Stomach smooth muscle (tissue), 2 donors: ENCODE measurements at regions not wholly inside any gene's neighbourhood (a gene's known extent, or its start where the extent isn't known, plus 50 kb on each side); places are given as distances from the start of the nearest gene placed in this dataset.

ENCODE experiments used
- H3K27ac ChIP-seq: one replicate; pipeline ENCODE4 v1.7.0; 2013; ENCODE audit warnings: mild to moderate bottlenecking, low read length, inconsistent platforms
- H3K27me3 ChIP-seq, 2 donors: one replicate each; pipeline ENCODE4 v1.7.0; 2013; ENCODE audit warnings: low read length in 2 of 2; ENCODE audit not compliant: insufficient read depth in 2 of 2, control insufficient read depth in 1 of 2
- H3K36me3 ChIP-seq, 2 donors: one replicate each; pipeline ENCODE4 v1.7.0; 2013; ENCODE audit warnings: low read length in 2 of 2; ENCODE audit not compliant: control insufficient read depth in 2 of 2, insufficient read depth in 2 of 2
- H3K4me1 ChIP-seq: one replicate; pipeline ENCODE4 v1.7.0; 2013; ENCODE audit warnings: low read length; ENCODE audit not compliant: control insufficient read depth, insufficient read depth
- H3K4me3 ChIP-seq, 2 donors: one replicate each; pipeline ENCODE4 v1.7.0; 2013; ENCODE audit warnings: low read length in 2 of 2
- H3K9ac ChIP-seq, 2 donors: one replicate each; pipeline ENCODE4 v1.7.0; 2013; ENCODE audit warnings: low read length in 2 of 2, mild to moderate bottlenecking in 1 of 2
- H3K9me3 ChIP-seq, 2 donors: one replicate each; pipeline ENCODE4 v1.7.0; 2013; ENCODE audit warnings: low read length in 2 of 2; ENCODE audit not compliant: control insufficient read depth in 2 of 2
- donor health status: healthy.
- donor health status: Pancreatic carcinoma.

- Histone ChIP-seq H3K4me1 (no peaks in the 10 kb centered on the region), H3K27me3 (no peaks in the 10 kb centered on the region), H3K9ac (no peak overlapping the region), H3K4me3 (no peak overlapping the region), H3K27ac (no peak overlapping the region), H3K36me3 (no peaks in the 10 kb centered on the region), H3K9me3 (peaks cover 0 to 6% of the 10 kb centered on the region in 2 donors)
Observed at GRCh38 chr7:3094701-3095445, 51.2 kb upstream of the CARD11 start.

GRCh38 chr7:3097734-3098133 lies 54.1 kb upstream of the CARD11 start:
- H3K9me3 ChIP-seq: peaks cover 0 to 6% of the 10 kb centered on the region in 2 donors
- no peaks in the 10 kb centered on the region for H3K4me1 ChIP-seq
- no peak overlapping the region for H3K9ac ChIP-seq
- no peaks in the 10 kb centered on the region for H3K27me3 ChIP-seq
- H3K4me3 ChIP-seq: no peak overlapping the region
- no peaks in the 10 kb centered on the region for H3K36me3 ChIP-seq
- no peak overlapping the region for H3K27ac ChIP-seq

- H3K4me1 ChIP-seq: no peaks in the 10 kb centered on the region
- no peak overlapping the region for H3K27ac ChIP-seq
- H3K9me3 ChIP-seq: peaks cover 5 to 12% of the 10 kb centered on the region in 2 donors
- H3K27me3 ChIP-seq: peaks cover 0 to 2% of the 10 kb centered on the region in 2 donors
- no peak overlapping the region for H3K9ac ChIP-seq
- H3K4me3 ChIP-seq: no peak overlapping the region
- H3K36me3 ChIP-seq: no peaks in the 10 kb centered on the region
Observed at GRCh38 chr7:3102159-3102558, 58.5 kb upstream of the CARD11 start.

GRCh38 chr7:3103614-3104398 lies 60.1 kb upstream of the CARD11 start:
- Histone ChIP-seq H3K27ac (no peak overlapping the region), H3K27me3 (peaks cover 0 to 2% of the 10 kb centered on the region in 2 donors), H3K36me3 (no peaks in the 10 kb centered on the region), H3K9ac (no peak overlapping the region), H3K9me3 (peaks cover 5 to 6% of the 10 kb centered on the region in 2 donors), H3K4me3 (no peak overlapping the region), H3K4me1 (no peaks in the 10 kb centered on the region)

- Histone ChIP-seq H3K36me3 (no peaks in the 10 kb centered on the region), H3K9me3 (peaks cover 5 to 6% of the 10 kb centered on the region in 2 donors), H3K9ac (no peak overlapping the region), H3K4me1 (no peaks in the 10 kb centered on the region), H3K27me3 (peaks cover 2 to 4% of the 10 kb centered on the region in 2 donors), H3K4me3 (no peak overlapping the region), H3K27ac (no peak overlapping the region)
Observed at GRCh38 chr7:3105856-3106255, 62.2 kb upstream of the CARD11 start.

GRCh38 chr7:3106361-3106826 lies 62.7 kb upstream of the CARD11 start:
- Histone ChIP-seq H3K27me3 (peaks cover 2 to 4% of the 10 kb centered on the region in 2 donors), H3K4me3 (no peak overlapping the region), H3K27ac (no peak overlapping the region), H3K4me1 (no peaks in the 10 kb centered on the region), H3K9me3 (peaks cover 5 to 6% of the 10 kb centered on the region in 2 donors), H3K36me3 (no peaks in the 10 kb centered on the region), H3K9ac (no peak overlapping the region)

- Histone ChIP-seq H3K9me3 (peaks cover 5 to 6% of the 10 kb centered on the region in 2 donors), H3K27ac (no peak overlapping the region), H3K9ac (no peak overlapping the region), H3K4me3 (no peak overlapping the region), H3K4me1 (no peaks in the 10 kb centered on the region), H3K27me3 (peaks cover 2 to 4% of the 10 kb centered on the region in 2 donors), H3K36me3 (no peaks in the 10 kb centered on the region)
Observed at GRCh38 chr7:3107228-3107763, 63.6 kb upstream of the CARD11 start.

- peaks cover 5 to 6% of the 10 kb centered on the region in 2 donors for H3K9me3 ChIP-seq
- no peak overlapping the region for H3K4me3 ChIP-seq
- no peak overlapping the region for H3K27ac ChIP-seq
- H3K27me3 ChIP-seq: peaks cover 4 to 5% of the 10 kb centered on the region in 2 donors
- no peak overlapping the region for H3K9ac ChIP-seq
- no peaks in the 10 kb centered on the region for H3K36me3 ChIP-seq
- H3K4me1 ChIP-seq: no peaks in the 10 kb centered on the region
Observed at GRCh38 chr7:3107889-3108570, 64.4 kb upstream of the CARD11 start.

GRCh38 chr7:3109311-3109915 lies 65.7 kb upstream of the CARD11 start:
- peaks cover 5 to 17% of the 10 kb centered on the region in 2 donors for H3K9me3 ChIP-seq

More at GRCh38 chr7:3109311-3109915, 65.7 kb upstream of the CARD11 start:
- H3K27ac ChIP-seq: no peak overlapping the region
- H3K4me1 ChIP-seq: no peaks in the 10 kb centered on the region
- no peaks in the 10 kb centered on the region for H3K36me3 ChIP-seq
- no peak overlapping the region for H3K9ac ChIP-seq
- no peak overlapping the region for H3K4me3 ChIP-seq
- H3K27me3 ChIP-seq: peaks cover 4 to 5% of the 10 kb centered on the region in 2 donors
